Nephron progenitor cell (in vitro differentiated cells): ENCODE measurements at regions not wholly inside any gene's neighbourhood (a gene's known extent, or its start where the extent isn't known, plus 50 kb on each side); places are given as distances from the start of the nearest gene placed in this dataset.

Source experiments
- DNase-seq: peaks from one replicate; pipeline ENCODE4 v3.0.0; 2021
- H3K27ac Mint-ChIP-seq: 2 replicates; pipeline ENCODE4 v1.8.0; 2021; ENCODE audit warnings: mild to moderate bottlenecking, moderate library complexity, mixed read lengths
- H3K27me3 Mint-ChIP-seq: 2 replicates; pipeline ENCODE4 v1.8.0; 2021; ENCODE audit warnings: mild to moderate bottlenecking, low read depth, mixed read lengths; ENCODE audit not compliant: poor library complexity
- H3K36me3 Mint-ChIP-seq: 2 replicates; pipeline ENCODE4 v1.8.0; 2021; ENCODE audit warnings: low read depth, mixed read lengths
- H3K4me1 Mint-ChIP-seq: 2 replicates; pipeline ENCODE4 v1.8.0; 2021; ENCODE audit warnings: mixed read lengths
- H3K4me3 Mint-ChIP-seq: 2 replicates; pipeline ENCODE4 v1.8.0; 2021; ENCODE audit warnings: mild to moderate bottlenecking, moderate library complexity, mixed read lengths
- H3K9me3 Mint-ChIP-seq: 2 replicates; pipeline ENCODE4 v1.8.0; 2021; ENCODE audit warnings: mild to moderate bottlenecking, moderate library complexity, mixed read lengths
- CTCF ChIP-seq: fragments of 200-600 bp; sonication (generic); IDR thresholded peaks from 2 replicates; pipeline ENCODE4 v1.5.0; 2021; ENCODE audit warnings: antibody characterized with exemption

- no peak overlapping the region for H3K4me3 Mint-ChIP-seq
- H3K36me3 Mint-ChIP-seq: peaks cover 12% of the 10 kb centered on the region
- peak overlapping the region; percentile 9 for H3K27ac Mint-ChIP-seq
- no peak for TF ChIP-seq CTCF
- H3K4me1 Mint-ChIP-seq: peaks cover 45% of the 10 kb centered on the region
- peaks cover 15% of the 10 kb centered on the region for H3K27me3 Mint-ChIP-seq
- no peak for DNase-seq
- peaks cover 20% of the 10 kb centered on the region for H3K9me3 Mint-ChIP-seq
Measured at GRCh38 chr3:194225988-194226663, 90.2 kb downstream of the HES1 start.

GRCh38 chr3:194231929-194232832 is 96.2 kb downstream of the HES1 start:
- H3K27me3 Mint-ChIP-seq: peaks cover 7% of the 10 kb centered on the region
- H3K9me3 Mint-ChIP-seq: peaks cover 25% of the 10 kb centered on the region
- peaks cover 44% of the 10 kb centered on the region for H3K4me1 Mint-ChIP-seq
- H3K4me3 Mint-ChIP-seq: no peak overlapping the region
- no peak for DNase-seq
- peaks cover 12% of the 10 kb centered on the region for H3K36me3 Mint-ChIP-seq
- peak overlapping the region; percentile 55 for H3K27ac Mint-ChIP-seq
- TF ChIP-seq CTCF: no peak

- TF ChIP-seq CTCF: no peak
- no peak for DNase-seq
- Mint-ChIP-seq H3K36me3 (peaks cover 10% of the 10 kb centered on the region), H3K9me3 (peaks cover 25% of the 10 kb centered on the region), H3K27ac (no peak overlapping the region), H3K27me3 (peaks cover 7% of the 10 kb centered on the region), H3K4me1 (peaks cover 44% of the 10 kb centered on the region), H3K4me3 (no peak overlapping the region)
Measured at GRCh38 chr3:194233150-194233549, 97.2 kb downstream of the HES1 start.

GRCh38 chr3:194235160-194235559 is 99.2 kb downstream of the HES1 start:
- Mint-ChIP-seq H3K4me3 (no peak overlapping the region), H3K4me1 (peaks cover 39% of the 10 kb centered on the region), H3K9me3 (peaks cover 20% of the 10 kb centered on the region), H3K36me3 (peaks cover 10% of the 10 kb centered on the region), H3K27me3 (peaks cover 12% of the 10 kb centered on the region), H3K27ac (peak overlapping the region; percentile 16)
- no peak for DNase-seq
- no peak for TF ChIP-seq CTCF

GRCh38 chr3:194237110-194237509 is 101.2 kb downstream of the HES1 start:
- H3K36me3 Mint-ChIP-seq: peaks cover 10% of the 10 kb centered on the region
- TF ChIP-seq CTCF: no peak
- peaks cover 12% of the 10 kb centered on the region for H3K27me3 Mint-ChIP-seq
- H3K4me1 Mint-ChIP-seq: peaks cover 28% of the 10 kb centered on the region
- H3K4me3 Mint-ChIP-seq: no peak overlapping the region
- H3K27ac Mint-ChIP-seq: no peak overlapping the region
- DNase-seq: no peak
- H3K9me3 Mint-ChIP-seq: peaks cover 20% of the 10 kb centered on the region
